Nucleus accumbens (tissue), 56 donors: ENCODE measurements at regions not wholly inside any gene's neighbourhood (a gene's known extent, or its start where the extent isn't known, plus 50 kb on each side); places are given as distances from the start of the nearest gene placed in this dataset.
"Not testable (repeated sequence)": the region's sequence is repeated elsewhere in the genome, so short reads cannot be mapped to it uniquely, and the experiment has no call there.

Experiments used
- DNase-seq, 56 donors: peaks; one replicate each; lab custom pipeline; 2025; lab: John Stamatoyannopoulos, UW

- DNase-seq = no peak
Observed at GRCh38 chr16:59514651-59515050, 780.5 kb upstream of the GOT2 start.

DNA sequence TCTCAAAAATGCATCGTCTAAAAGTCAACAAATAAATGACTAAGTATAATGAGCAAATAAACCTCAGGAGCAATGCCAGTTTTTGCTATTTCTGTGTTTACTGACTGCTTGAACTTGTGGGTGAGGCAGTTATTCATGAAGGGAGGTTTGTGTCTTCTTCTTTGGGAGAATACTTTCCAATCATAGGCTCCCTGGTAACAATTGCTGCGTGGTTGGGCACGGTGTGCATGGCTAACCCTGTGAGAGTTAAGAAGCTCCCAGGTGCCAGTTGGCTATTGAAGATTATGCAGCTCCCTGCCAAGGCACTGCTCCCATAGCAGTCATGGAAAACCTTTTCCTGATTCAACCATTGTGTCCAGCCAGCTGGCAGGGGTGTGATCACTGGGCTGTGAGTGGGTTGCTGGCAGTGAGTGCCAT, 775.9 kb upstream of the GOT2 start:
- peak in 38 of 56 donors; percentile 1 to 72 (median 18) for DNase-seq

GRCh38 chr16:59500601-59501000, 766.5 kb upstream of the GOT2 start:
- DNase-seq = no peak

DNA sequence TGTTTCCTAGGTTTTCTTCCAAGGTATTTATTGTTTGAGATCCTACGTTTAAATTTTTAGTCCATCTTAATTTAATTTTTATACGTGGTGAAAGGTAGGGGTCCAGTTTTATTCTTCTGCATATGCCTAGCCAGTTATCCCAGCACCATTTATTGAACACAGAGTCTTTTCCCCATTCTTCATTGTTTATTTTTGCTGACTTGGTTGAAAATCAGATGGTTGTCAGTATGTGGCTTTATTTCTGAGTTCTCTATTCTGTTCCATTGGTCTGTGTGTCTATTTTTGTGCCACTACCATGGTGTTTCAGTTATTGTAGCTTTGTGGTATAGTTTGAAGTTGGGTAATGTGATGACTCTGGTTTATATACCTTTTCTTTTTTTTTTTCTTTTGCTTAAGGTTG, 753.0 kb upstream of the GOT2 start:
- DNase-seq = no peak

DNA sequence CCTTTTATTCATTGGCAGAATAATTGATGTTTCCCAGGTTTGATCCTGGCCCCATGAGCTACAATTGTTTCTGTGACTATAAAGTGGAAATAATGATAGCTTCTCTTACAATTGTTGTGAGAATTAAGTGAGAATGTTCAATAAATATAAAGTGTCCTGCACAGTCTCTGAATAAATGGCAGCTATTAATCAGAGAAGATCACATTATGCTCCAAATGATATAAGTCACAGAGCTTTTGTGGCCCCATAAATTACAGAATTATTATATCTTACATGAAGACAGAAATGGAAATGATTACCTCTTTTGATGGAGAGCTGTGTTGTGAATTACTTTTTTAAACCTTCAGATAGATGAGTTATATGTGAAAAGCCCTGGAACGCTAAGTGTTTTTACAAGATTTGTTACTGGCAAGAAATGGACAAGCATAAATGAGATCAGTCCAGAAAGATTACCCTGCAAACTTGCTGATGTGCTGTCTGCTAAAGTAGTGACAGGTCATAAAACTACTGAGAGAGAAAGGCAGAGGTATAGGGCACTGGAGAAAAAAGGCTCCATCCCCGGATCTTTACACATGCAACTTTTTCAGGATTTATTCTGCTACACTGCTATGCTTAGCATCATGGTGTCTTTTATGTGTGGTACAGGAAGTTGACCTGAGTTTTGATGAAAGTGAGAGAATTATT, 750.9 kb upstream of the GOT2 start:
- no peak for DNase-seq

DNA sequence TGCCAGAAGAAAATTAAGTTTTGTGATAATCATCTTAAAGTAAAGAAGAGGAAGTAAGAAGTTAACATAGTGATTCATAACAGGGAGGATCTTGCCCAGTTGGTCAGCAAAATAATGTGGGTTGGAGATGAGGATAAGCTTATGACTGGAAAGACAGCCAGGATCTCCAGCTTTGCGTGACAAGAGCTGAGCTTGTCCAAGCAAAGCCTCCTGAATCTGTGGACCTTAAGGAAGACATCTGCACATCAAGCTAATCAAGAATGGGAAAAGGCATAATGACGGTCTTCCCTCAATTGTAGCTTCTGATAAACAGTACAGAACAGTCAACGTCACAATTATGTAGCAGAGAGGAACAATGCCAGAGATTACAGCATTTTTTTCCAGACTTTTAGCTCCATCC, 744.7 kb upstream of the GOT2 start:
- no peak for DNase-seq

DNA sequence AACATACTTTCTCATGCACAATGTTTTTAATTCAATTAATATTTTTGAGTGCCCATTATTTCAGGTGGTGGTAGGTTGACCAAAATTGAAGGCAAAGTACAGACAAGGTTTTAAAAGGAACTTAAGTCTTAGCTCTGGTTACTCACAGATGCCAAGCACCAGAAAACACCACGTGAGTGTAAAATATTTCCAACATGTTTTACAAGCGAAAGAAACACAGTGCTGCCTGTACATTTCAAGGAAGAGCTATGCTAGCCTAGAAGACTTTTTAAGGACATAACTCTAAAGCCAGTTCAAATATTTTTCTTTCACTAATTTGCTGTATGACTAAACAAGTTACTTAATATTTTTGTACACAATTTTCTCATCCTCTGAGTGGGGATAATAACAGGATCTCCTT, 736.4 kb upstream of the GOT2 start:
- no peak for DNase-seq

GRCh38 chr16:59469266-59469665, 735.1 kb upstream of the GOT2 start:
- no peak for DNase-seq

- no peak for DNase-seq
Observed at GRCh38 chr16:59463776-59464175, 729.7 kb upstream of the GOT2 start.

DNA sequence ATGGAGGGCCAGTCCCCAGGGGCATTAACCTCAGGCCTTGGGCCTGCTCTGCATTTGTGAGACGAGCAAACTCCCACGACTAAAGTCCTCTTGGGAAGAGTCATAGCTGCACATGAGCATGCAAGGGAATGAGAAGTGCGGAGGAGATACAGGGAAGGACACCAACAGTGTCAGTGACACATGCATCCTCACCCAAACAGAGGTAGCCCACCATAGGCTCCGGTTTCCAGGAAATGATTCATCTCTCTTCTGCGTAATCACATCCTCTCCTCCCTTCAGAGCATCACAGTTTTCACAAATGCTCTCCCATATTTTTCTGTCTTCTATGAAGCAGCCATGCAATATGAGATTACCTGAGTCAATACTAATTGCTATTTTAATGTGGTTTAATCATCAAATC, 725.7 kb upstream of the GOT2 start:
- no peak for DNase-seq

GRCh38 chr16:59455497-59455896, 721.4 kb upstream of the GOT2 start:
- no peak for DNase-seq

GRCh38 chr16:59450513-59450912, 716.4 kb upstream of the GOT2 start:
- DNase-seq = not testable (repeated sequence)

DNA sequence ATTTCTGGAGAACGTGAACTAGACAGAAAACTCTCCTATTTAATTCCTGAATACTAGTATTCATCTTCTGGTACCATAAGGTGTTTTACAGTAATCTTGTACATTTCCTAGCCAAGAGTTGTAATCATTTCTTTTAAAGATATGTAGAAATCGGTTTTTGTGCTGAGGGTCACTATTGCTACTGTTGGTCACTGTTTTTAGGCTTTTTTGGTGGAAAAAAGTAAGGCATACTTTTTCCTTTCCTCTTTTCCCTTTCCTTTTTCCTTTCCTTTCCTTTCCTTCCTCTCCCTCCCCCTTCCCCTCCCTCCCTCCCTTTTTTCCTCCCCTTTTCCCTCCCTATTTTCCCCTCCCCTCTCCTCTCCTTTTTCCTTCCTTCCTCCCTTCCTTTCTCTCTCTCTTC, 706.4 kb upstream of the GOT2 start:
- no peak for DNase-seq

- DNase-seq = peak in 2 of 56 donors; percentile 1 to 2
Observed at GRCh38 chr16:59432896-59433295, 698.8 kb upstream of the GOT2 start.

DNA sequence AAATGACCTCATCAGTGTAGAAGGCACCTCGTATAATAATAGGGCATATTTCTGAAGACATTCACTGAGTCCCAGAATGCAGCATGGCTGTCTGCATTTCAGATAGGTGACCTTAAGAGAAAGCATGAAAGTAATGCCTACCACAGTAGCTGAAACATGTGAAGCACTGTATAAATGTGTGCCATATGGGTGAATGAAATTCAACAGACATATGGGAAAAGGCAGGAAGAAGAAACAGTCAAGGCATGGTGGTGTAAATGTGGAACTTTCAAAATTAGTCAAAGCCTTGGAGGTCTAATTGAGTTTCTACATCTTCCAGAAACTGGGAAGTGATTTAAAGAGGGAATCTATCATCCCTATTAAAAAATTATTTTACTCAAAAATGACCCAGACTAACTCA, 698.2 kb upstream of the GOT2 start:
- DNase-seq = no peak

- DNase-seq = no peak
Observed at GRCh38 chr16:59424714-59425273, 690.7 kb upstream of the GOT2 start.

- DNase-seq = no peak
Observed at GRCh38 chr16:59411961-59412841, 678.1 kb upstream of the GOT2 start.

GRCh38 chr16:59410451-59410850, 676.3 kb upstream of the GOT2 start:
- no peak for DNase-seq

DNA sequence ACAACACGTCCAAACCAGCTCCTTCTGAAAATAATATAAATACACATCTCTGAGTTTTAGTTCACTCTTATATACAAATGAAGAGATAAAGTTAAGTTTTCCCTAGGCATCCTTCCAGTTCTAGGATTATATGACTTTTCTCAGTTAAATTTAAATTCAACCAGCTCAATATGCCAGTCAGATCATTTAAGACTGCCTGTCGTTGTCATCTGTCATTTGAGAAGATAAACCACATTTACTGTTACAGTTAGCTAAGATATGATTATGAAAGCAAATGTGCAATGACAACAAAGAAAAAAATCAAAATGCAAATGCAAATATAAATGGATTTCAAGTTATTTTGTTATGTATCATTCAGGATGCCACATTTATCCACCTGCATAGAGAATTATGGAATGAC, 671.7 kb upstream of the GOT2 start:
- DNase-seq = no peak

DNA sequence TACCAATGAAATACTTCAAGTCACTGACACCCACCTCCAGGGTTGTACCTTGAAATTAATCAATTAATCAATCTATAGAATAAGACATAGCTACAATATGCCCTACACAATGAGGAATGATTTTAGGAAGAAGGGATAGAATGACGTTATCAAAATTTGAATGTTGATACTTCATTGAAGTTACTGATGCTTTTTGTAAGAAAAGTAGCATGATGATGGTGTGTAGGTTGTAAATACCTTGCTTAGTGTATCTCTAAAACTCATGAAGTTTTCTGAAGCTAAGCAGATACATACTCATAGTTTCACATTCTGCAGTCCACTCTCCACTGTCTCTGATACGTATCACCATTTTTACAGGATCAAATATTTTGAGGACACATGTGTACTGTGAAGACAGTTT, 670.4 kb upstream of the GOT2 start:
- DNase-seq = no peak

GRCh38 chr16:59400830-59401229, 666.7 kb upstream of the GOT2 start:
- DNase-seq = no peak

DNA sequence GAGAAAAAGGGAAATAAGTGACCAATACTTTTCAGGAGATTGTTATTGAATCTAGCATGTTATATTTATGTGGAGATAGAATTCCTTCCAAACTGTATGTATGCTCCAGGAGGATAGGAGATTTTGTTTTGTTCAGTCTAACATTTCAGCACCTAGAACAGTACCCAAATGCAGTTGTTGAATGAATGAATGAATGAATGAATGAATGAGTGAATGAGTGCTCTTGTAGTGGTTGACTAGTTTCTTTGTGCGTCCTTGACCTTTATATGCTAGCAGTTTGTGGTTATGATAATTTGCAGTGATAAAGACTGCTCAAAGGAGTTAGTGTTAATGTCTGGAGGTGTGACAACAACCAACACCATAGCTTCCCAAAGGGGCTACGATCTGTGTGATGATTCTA, 663.5 kb upstream of the GOT2 start:
- DNase-seq = no peak
